Inflammatory macrophage treated with lipopolysaccharide for 4 hours (primary cell): ENCODE measurements at regions not wholly inside any gene's neighbourhood (a gene's known extent, or its start where the extent isn't known, plus 50 kb on each side); places are given as distances from the start of the nearest gene placed in this dataset.

Experiments used
- DNase-seq: peaks from one replicate; pipeline ENCODE4 v3.0.0-alpha.2; 2020

- DNase-seq, result no peak
Observed at GRCh38 chr7:93636276-93636675, 61.8 kb upstream of the CALCR start.

- no peak for DNase-seq
Observed at GRCh38 chr7:93632371-93632770, 57.8 kb upstream of the CALCR start.

GRCh38 chr7:93629291-93629801 lies 54.8 kb upstream of the CALCR start:
- no peak for DNase-seq

DNA sequence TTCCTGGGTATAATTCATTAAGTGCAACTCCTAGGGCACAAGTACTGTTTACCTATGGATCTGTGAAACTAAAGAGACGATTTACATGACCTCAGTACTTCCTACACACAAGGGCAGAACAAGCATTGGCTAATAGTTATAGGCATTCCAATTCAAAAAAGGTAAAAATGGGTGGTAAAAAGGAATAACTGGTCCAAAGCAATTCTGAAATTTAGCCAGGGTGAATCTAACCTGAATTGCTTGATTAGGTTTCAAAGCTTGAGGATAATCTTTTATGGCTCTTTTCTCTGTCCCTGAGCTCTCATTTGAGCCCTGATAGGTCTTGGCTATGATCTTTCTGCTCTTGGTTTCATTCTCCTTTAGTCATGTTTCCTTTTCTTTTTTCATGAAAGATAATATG lies 52.3 kb upstream of the CALCR start:
- DNase-seq, result no peak
